Mesothelial cell of epicardium (in vitro differentiated cells): ENCODE measurements at regions not wholly inside any gene's neighbourhood (a gene's known extent, or its start where the extent isn't known, plus 50 kb on each side); places are given as distances from the start of the nearest gene placed in this dataset.

ENCODE experiments used
- DNase-seq, 2 experiments: peaks; one replicate each; pipeline ENCODE4 v3.0.0; 2021; ENCODE audit warnings: low spot score in 2 of 2; ENCODE audit not compliant: unreplicated experiment in 2 of 2
- H3K27ac Mint-ChIP-seq: 2 replicates; pipeline ENCODE4 v1.8.0; 2021; ENCODE audit warnings: mixed read lengths
- H3K27me3 Mint-ChIP-seq: 2 replicates; pipeline ENCODE4 v1.8.0; 2021; ENCODE audit warnings: low read depth, mixed read lengths
- H3K36me3 Mint-ChIP-seq: 2 replicates; pipeline ENCODE4 v1.8.0; 2021; ENCODE audit warnings: mixed read lengths
- H3K4me1 Mint-ChIP-seq: 2 replicates; pipeline ENCODE4 v1.8.0; 2021; ENCODE audit warnings: mixed read lengths
- H3K4me3 Mint-ChIP-seq: 2 replicates; pipeline ENCODE4 v1.8.0; 2021; ENCODE audit warnings: mild to moderate bottlenecking, moderate library complexity, mixed read lengths
- H3K9me3 Mint-ChIP-seq: 2 replicates; pipeline ENCODE4 v1.8.0; 2021; ENCODE audit warnings: mixed read lengths
- CTCF ChIP-seq: fragments of 200-600 bp; sonication (generic); IDR thresholded peaks from one replicate; pipeline ENCODE4 v1.5.0; 2021; ENCODE audit warnings: antibody characterized with exemption; ENCODE audit not compliant: unreplicated experiment

- TF ChIP-seq CTCF: no peak
- H3K27ac Mint-ChIP-seq: no peak overlapping the region
- H3K36me3 Mint-ChIP-seq: no peaks in the 10 kb centered on the region
- peaks cover 7% of the 10 kb centered on the region for H3K4me1 Mint-ChIP-seq
- DNase-seq: no peak
- H3K4me3 Mint-ChIP-seq: no peak overlapping the region
- no peaks in the 10 kb centered on the region for H3K27me3 Mint-ChIP-seq
- peaks cover 4% of the 10 kb centered on the region for H3K9me3 Mint-ChIP-seq
Measured at GRCh38 chr13:61908906-61909615, 493.4 kb upstream of the PCDH20 start.

- Mint-ChIP-seq H3K27ac (no peak overlapping the region), H3K4me3 (no peak overlapping the region), H3K9me3 (peaks cover 4% of the 10 kb centered on the region), H3K4me1 (peaks cover 7% of the 10 kb centered on the region), H3K27me3 (no peaks in the 10 kb centered on the region), H3K36me3 (no peaks in the 10 kb centered on the region)
- TF ChIP-seq CTCF: no peak
- DNase-seq: no peak
Measured at GRCh38 chr13:61905054-61905453, 489.4 kb upstream of the PCDH20 start.

- Mint-ChIP-seq H3K36me3 (no peaks in the 10 kb centered on the region), H3K9me3 (no peaks in the 10 kb centered on the region), H3K27ac (no peak overlapping the region), H3K27me3 (no peaks in the 10 kb centered on the region), H3K4me3 (no peak overlapping the region), H3K4me1 (no peaks in the 10 kb centered on the region)
- TF ChIP-seq CTCF: no peak
- no peak for DNase-seq
Measured at GRCh38 chr13:61901946-61902541, 486.4 kb upstream of the PCDH20 start.

GRCh38 chr13:61900033-61900432, 484.4 kb upstream of the PCDH20 start:
- no peaks in the 10 kb centered on the region for H3K9me3 Mint-ChIP-seq
- no peak for TF ChIP-seq CTCF
- H3K36me3 Mint-ChIP-seq: no peaks in the 10 kb centered on the region
- H3K4me3 Mint-ChIP-seq: no peak overlapping the region
- no peak overlapping the region for H3K27ac Mint-ChIP-seq
- H3K4me1 Mint-ChIP-seq: no peaks in the 10 kb centered on the region
- DNase-seq: no peak
- H3K27me3 Mint-ChIP-seq: no peaks in the 10 kb centered on the region

- no peaks in the 10 kb centered on the region for H3K27me3 Mint-ChIP-seq
- no peaks in the 10 kb centered on the region for H3K36me3 Mint-ChIP-seq
- H3K9me3 Mint-ChIP-seq: no peaks in the 10 kb centered on the region
- no peak overlapping the region for H3K4me3 Mint-ChIP-seq
- no peak for DNase-seq
- no peak for TF ChIP-seq CTCF
- no peaks in the 10 kb centered on the region for H3K4me1 Mint-ChIP-seq
- no peak overlapping the region for H3K27ac Mint-ChIP-seq
Measured at GRCh38 chr13:61898207-61898606, 482.6 kb upstream of the PCDH20 start.
